ENCODE measurements at regions not wholly inside any gene's neighbourhood (a gene's known extent, or its start where the extent isn't known, plus 50 kb on each side); places are given as distances from the start of the nearest gene placed in this dataset.

DNA sequence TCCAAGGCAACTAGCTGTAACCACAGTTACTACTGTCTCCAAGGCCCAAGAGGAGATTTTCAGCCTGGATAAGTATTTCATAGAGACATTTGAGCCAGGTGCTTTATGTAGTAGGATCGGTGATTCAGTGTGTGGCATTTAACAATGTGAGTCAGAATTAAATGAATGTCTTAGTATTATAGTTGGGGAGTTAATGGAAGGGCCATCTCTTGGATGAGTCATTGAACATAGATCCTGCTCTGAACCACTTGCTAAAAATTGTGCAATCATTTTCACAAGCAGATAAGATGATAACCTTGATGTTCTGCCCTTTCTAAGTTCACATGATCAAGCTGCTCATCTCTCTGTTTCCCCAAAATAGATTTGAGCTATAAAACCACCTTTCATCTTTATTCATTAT, 668.9 kb upstream of the CITED2 start:
- TF ChIP-seq MYC (IDR thresholded peaks at IDR 0.05; ENCODE audit: low read depth, low read length) (peak; percentile 62; the same call in 1 of the 2 replicates), MAX (IDR thresholded peaks at IDR 0.05; ENCODE audit: low read depth, low read length) (peak; percentile 42)
- TF ChIP-seq, protein P1, sequence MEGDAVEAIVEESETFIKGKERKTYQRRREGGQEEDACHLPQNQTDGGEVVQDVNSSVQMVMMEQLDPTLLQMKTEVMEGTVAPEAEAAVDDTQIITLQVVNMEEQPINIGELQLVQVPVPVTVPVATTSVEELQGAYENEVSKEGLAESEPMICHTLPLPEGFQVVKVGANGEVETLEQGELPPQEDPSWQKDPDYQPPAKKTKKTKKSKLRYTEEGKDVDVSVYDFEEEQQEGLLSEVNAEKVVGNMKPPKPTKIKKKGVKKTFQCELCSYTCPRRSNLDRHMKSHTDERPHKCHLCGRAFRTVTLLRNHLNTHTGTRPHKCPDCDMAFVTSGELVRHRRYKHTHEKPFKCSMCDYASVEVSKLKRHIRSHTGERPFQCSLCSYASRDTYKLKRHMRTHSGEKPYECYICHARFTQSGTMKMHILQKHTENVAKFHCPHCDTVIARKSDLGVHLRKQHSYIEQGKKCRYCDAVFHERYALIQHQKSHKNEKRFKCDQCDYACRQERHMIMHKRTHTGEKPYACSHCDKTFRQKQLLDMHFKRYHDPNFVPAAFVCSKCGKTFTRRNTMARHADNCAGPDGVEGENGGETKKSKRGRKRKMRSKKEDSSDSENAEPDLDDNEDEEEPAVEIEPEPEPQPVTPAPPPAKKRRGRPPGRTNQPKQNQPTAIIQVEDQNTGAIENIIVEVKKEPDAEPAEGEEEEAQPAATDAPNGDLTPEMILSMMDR (IDR thresholded peaks at IDR 0.05; ENCODE audit: low read depth, low read length) = no peak
- peak; percentile 89 for DNase-seq (ENCODE audit: low read depth)
- no peak overlapping the region for H3K4me3 ChIP-seq (ENCODE audit: low read depth, low read length)

GRCh38 chr6:140041571-140042332, 667.3 kb upstream of the CITED2 start:
- DNase-seq (ENCODE audit: low read depth) = no peak
- TF ChIP-seq MYC (IDR thresholded peaks at IDR 0.05; ENCODE audit: low read depth, low read length) (no peak), MAX (IDR thresholded peaks at IDR 0.05; ENCODE audit: low read depth, low read length) (no peak), POLR2A (IDR thresholded peaks at IDR 0.05; ENCODE audit: extremely low read depth, insufficient read length) (no peak)
- TF ChIP-seq, protein P1 (IDR thresholded peaks at IDR 0.05; ENCODE audit: low read depth, low read length) = no peak
- H3K4me3 ChIP-seq (ENCODE audit: low read depth, low read length) = no peak overlapping the region

DNA sequence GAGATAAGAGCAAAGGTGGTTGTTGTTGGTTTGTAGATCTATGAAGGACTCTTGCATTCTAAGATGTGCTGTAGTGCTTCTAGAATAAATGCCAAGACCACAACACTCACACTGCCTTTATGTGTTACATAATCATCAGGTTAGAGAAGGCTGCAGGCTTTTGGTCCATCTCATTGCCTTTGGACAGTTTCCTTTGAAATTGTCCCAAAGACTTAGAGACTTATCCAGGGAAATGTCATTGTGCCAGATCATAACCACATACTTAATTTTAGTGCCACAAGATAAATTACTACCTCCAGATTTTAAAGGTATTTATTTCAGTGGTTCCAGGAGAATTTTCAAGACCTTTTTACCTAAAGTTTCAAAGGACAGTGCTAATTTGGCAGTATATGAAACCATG, 666.6 kb upstream of the CITED2 start:
- no peak overlapping the region for H3K4me3 ChIP-seq (ENCODE audit: low read depth, low read length)
- no peak for TF ChIP-seq MYC (IDR thresholded peaks at IDR 0.05; ENCODE audit: low read depth, low read length)
- TF ChIP-seq, protein P1 (IDR thresholded peaks at IDR 0.05; ENCODE audit: low read depth, low read length) = no peak
- TF ChIP-seq MAX (IDR thresholded peaks at IDR 0.05; ENCODE audit: low read depth, low read length) = no peak
- TF ChIP-seq POLR2A (IDR thresholded peaks at IDR 0.05; ENCODE audit: extremely low read depth, insufficient read length) = no peak
- no peak for DNase-seq (ENCODE audit: low read depth)

- DNase-seq (ENCODE audit: low read depth) = no peak
- TF ChIP-seq MYC (IDR thresholded peaks at IDR 0.05; ENCODE audit: low read depth, low read length) = no peak
- TF ChIP-seq MAX (IDR thresholded peaks at IDR 0.05; ENCODE audit: low read depth, low read length) = no peak
- TF ChIP-seq POLR2A (IDR thresholded peaks at IDR 0.05; ENCODE audit: extremely low read depth, insufficient read length) = no peak
- TF ChIP-seq, protein P1 (IDR thresholded peaks at IDR 0.05; ENCODE audit: low read depth, low read length) = no peak
- H3K4me3 ChIP-seq (ENCODE audit: low read depth, low read length) = no peak overlapping the region
These were observed 665.9 kb upstream of the CITED2 start for GRCh38 chr6:140040396-140040795.

DNA sequence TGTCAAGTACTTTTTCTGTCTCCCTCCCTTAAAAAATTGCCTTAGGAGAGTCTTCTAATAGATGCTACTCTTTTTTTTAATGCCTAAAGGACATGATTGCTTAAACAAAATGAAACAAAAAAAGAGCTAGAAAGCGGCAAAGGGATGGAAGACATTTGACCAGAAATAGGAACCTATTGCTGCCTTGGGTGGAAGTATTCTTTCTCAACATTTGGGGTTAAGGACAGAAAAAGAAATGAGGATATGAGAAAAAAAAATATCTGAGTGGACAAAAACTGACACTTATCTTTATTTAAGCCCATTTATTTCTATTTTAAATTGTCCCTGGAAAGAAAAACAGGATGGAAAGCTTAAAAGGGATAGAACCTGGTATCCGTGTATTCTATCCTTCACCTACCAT, 664.9 kb upstream of the CITED2 start:
- DNase-seq (ENCODE audit: low read depth) = peak; percentile 8
- no peak overlapping the region for H3K4me3 ChIP-seq (ENCODE audit: low read depth, low read length)
- TF ChIP-seq, protein P1 (IDR thresholded peaks at IDR 0.05; ENCODE audit: low read depth, low read length) = no peak
- no peak for TF ChIP-seq POLR2A (IDR thresholded peaks at IDR 0.05; ENCODE audit: extremely low read depth, insufficient read length)
- TF ChIP-seq MYC (IDR thresholded peaks at IDR 0.05; ENCODE audit: low read depth, low read length) = no peak
- TF ChIP-seq MAX (IDR thresholded peaks at IDR 0.05; ENCODE audit: low read depth, low read length) = no peak
